ENCODE measurements at regions not wholly inside any gene's neighbourhood (a gene's known extent, or its start where the extent isn't known, plus 50 kb on each side); places are given as distances from the start of the nearest gene placed in this dataset.
A peak's percentile ranks its signal among the peaks of the same experiment; 100 is the strongest.
"Not testable (repeated sequence)": the region's sequence is repeated elsewhere in the genome, so short reads cannot be mapped to it uniquely, and the experiment has no call there.

DNA sequence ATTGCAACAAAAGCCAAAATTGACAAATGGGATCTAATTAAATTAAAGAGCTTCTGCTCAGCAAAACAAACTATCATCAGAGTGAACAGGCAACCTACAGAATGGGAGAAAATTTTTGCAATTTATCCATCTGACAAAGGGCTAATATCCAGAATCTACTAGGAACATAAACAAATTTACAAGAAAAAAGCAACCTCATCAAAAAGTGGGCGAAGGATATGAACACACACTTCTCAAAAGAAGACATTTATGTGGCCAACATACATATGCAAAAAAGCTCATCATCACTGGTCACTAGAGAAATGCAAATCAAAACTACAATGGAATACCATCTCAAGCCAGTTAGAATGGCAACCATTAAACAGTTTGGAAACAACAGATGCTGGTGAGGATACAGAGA lies 858.1 kb upstream of the FOXG1 start:
- H3K4me3 ChIP-seq (ENCODE audit: insufficient read depth, low read depth, low read length); H3K14ac ChIP-seq (replicated peaks; ENCODE audit: low read depth, low read length); H2BK15ac ChIP-seq (ENCODE audit: low read depth, low read length); H3K4ac ChIP-seq (ENCODE audit: low read depth, low read length); H3K9ac ChIP-seq (ENCODE audit: low read depth, low read length); H3K79me1 ChIP-seq (ENCODE audit: low read depth in 1 of 2, low read length in 2 of 2); H3K9me3 ChIP-seq (ENCODE audit: control insufficient read depth, insufficient read depth, low read length); H2BK5ac ChIP-seq (ENCODE audit: low read depth, low read length, poor library complexity, severe bottlenecking); H3K23ac ChIP-seq (ENCODE audit: low read depth, low read length); H3K18ac ChIP-seq (ENCODE audit: low read depth, low read length); intact Hi-C loops (cut with micrococcal nuclease); H3K36me3 ChIP-seq (ENCODE audit: control insufficient read depth, insufficient read depth, low read length); in situ Hi-C loops (cut with MboI; ENCODE audit: low sequenced_read_pairs); H4K5ac ChIP-seq (ENCODE audit: low read depth, low read length); H3K27ac ChIP-seq (ENCODE audit: insufficient read depth, low read length); H4K20me1 ChIP-seq (ENCODE audit: insufficient read depth, low read length); H3K27me3 ChIP-seq (ENCODE audit: control insufficient read depth, insufficient read depth, low read length); POLR2A ChIA-PET (ENCODE audit: unreplicated experiment); CTCF ChIA-PET; H4K8ac ChIP-seq (ENCODE audit: low read depth in 2 of 2, low read length in 2 of 2); H2AFZ ChIP-seq (replicated peaks; ENCODE audit: low read length, poor library complexity); BruUV-seq (replicated peaks); H4K91ac ChIP-seq (ENCODE audit: insufficient read depth, low read depth, low read length); H3K4me1 ChIP-seq (ENCODE audit: control insufficient read depth, insufficient read depth, low read length); H2AK9ac ChIP-seq (replicated peaks; ENCODE audit: low read depth, low read length, poor library complexity); H2BK120ac ChIP-seq (ENCODE audit: low read depth, low read length); DNase-seq; dilution Hi-C loops (cut with HindIII; ENCODE audit: low sequenced_read_pairs, unreplicated experiment); H3K4me2 ChIP-seq (ENCODE audit: low read depth, low read length); H3K56ac ChIP-seq (ENCODE audit: extremely low read depth, insufficient read depth, low read length); H2BK20ac ChIP-seq (ENCODE audit: low read depth, low read length); ATAC-seq (ENCODE audit: low read depth); H2AK5ac ChIP-seq (ENCODE audit: low read depth, low read length); H3K9me1 ChIP-seq (ENCODE audit: insufficient read depth, low read length): not testable (repeated sequence)
- WGBS, 2 experiments (ENCODE audit: extremely low coverage in 2 of 2, insufficient read length in 1 of 2) = 38% methylated on average over 1 of the region's 1 CpG; no CpG with 5 or more reads in 1 of the 2 experiments
- TF ChIP-seq MAFK (IDR thresholded peaks at IDR 0.05; ENCODE audit: low read depth, low read length) = peak; percentile 16; the same call in 1 of the 2 replicates

Data from IMR-90 (cell line).